ENCODE measurements at regions not wholly inside any gene's neighbourhood (a gene's known extent, or its start where the extent isn't known, plus 50 kb on each side); places are given as distances from the start of the nearest gene placed in this dataset.
A peak's percentile ranks its signal among the peaks of the same experiment; 100 is the strongest.

- Histone ChIP-seq H3K4me1 (no peaks in the 10 kb centered on the region), H3K9me3 (no peaks in the 10 kb centered on the region), H3K27me3 (no peaks in the 10 kb centered on the region), H3K36me3 (no peaks in the 10 kb centered on the region), H3K4me3 (no peak overlapping the region), H3K27ac (no peak overlapping the region)
- TF ChIP-seq CTCF (IDR thresholded peaks at IDR 0.05): no peak
- no peak for TF ChIP-seq POLR2A (IDR thresholded peaks at IDR 0.05)
- no peak for DNase-seq
Observed at GRCh38 chr11:81700076-81700475, 1033.6 kb downstream of the FAM181B start.

GRCh38 chr11:81687057-81687456 is 1046.6 kb downstream of the FAM181B start:
- TF ChIP-seq CTCF (IDR thresholded peaks at IDR 0.05) (no peak), POLR2A (IDR thresholded peaks at IDR 0.05) (no peak)
- no peaks in the 10 kb centered on the region for H3K36me3 ChIP-seq
- no peaks in the 10 kb centered on the region for H3K9me3 ChIP-seq
- H3K4me3 ChIP-seq: no peak overlapping the region
- no peak for DNase-seq
- no peaks in the 10 kb centered on the region for H3K27me3 ChIP-seq
- no peaks in the 10 kb centered on the region for H3K4me1 ChIP-seq
- H3K27ac ChIP-seq: no peak overlapping the region

GRCh38 chr11:81674211-81674610 is 1059.5 kb downstream of the FAM181B start:
- no peaks in the 10 kb centered on the region for H3K36me3 ChIP-seq

GRCh38 chr11:81673001-81673400 is 1060.7 kb downstream of the FAM181B start:
- TF ChIP-seq CTCF (IDR thresholded peaks at IDR 0.05) (no peak), POLR2A (IDR thresholded peaks at IDR 0.05) (no peak)
- no peak for DNase-seq
- no peaks in the 10 kb centered on the region for H3K9me3 ChIP-seq

More at GRCh38 chr11:81674211-81674610, 1059.5 kb downstream of the FAM181B start:
- H3K4me3 ChIP-seq: no peak overlapping the region
- H3K4me1 ChIP-seq: no peaks in the 10 kb centered on the region
- H3K27ac ChIP-seq: no peak overlapping the region
- H3K9me3 ChIP-seq: no peaks in the 10 kb centered on the region
- no peak for TF ChIP-seq POLR2A (IDR thresholded peaks at IDR 0.05)
- TF ChIP-seq CTCF (IDR thresholded peaks at IDR 0.05): no peak
- no peaks in the 10 kb centered on the region for H3K27me3 ChIP-seq
- DNase-seq: no peak

GRCh38 chr11:81669935-81670543 is 1063.6 kb downstream of the FAM181B start:
- no peak overlapping the region for H3K4me3 ChIP-seq
- H3K36me3 ChIP-seq: no peaks in the 10 kb centered on the region
- DNase-seq: no peak
- no peak overlapping the region for H3K27ac ChIP-seq
- H3K4me1 ChIP-seq: no peaks in the 10 kb centered on the region
- H3K27me3 ChIP-seq: no peaks in the 10 kb centered on the region
- no peaks in the 10 kb centered on the region for H3K9me3 ChIP-seq
- TF ChIP-seq POLR2A (IDR thresholded peaks at IDR 0.05): no peak
- no peak for TF ChIP-seq CTCF (IDR thresholded peaks at IDR 0.05)

More at GRCh38 chr11:81673001-81673400, 1060.7 kb downstream of the FAM181B start:
- H3K36me3 ChIP-seq: no peaks in the 10 kb centered on the region
- no peaks in the 10 kb centered on the region for H3K4me1 ChIP-seq
- no peak overlapping the region for H3K27ac ChIP-seq
- no peaks in the 10 kb centered on the region for H3K27me3 ChIP-seq
- no peak overlapping the region for H3K4me3 ChIP-seq

- no peaks in the 10 kb centered on the region for H3K9me3 ChIP-seq
- no peak overlapping the region for H3K4me3 ChIP-seq
- H3K36me3 ChIP-seq: no peaks in the 10 kb centered on the region
- TF ChIP-seq CTCF (IDR thresholded peaks at IDR 0.05) (peak in 2 of 6 experiments; percentile 10 to 31), POLR2A (IDR thresholded peaks at IDR 0.05) (no peak)
- no peaks in the 10 kb centered on the region for H3K27me3 ChIP-seq
- DNase-seq: no peak
- no peaks in the 10 kb centered on the region for H3K4me1 ChIP-seq
- no peak overlapping the region for H3K27ac ChIP-seq
Observed at GRCh38 chr11:81658722-81659121, 1074.9 kb downstream of the FAM181B start.

Data from Peyer's patch (tissue), 4 donors.